ENCODE measurements at regions not wholly inside any gene's neighbourhood (a gene's known extent, or its start where the extent isn't known, plus 50 kb on each side); places are given as distances from the start of the nearest gene placed in this dataset.

DNA sequence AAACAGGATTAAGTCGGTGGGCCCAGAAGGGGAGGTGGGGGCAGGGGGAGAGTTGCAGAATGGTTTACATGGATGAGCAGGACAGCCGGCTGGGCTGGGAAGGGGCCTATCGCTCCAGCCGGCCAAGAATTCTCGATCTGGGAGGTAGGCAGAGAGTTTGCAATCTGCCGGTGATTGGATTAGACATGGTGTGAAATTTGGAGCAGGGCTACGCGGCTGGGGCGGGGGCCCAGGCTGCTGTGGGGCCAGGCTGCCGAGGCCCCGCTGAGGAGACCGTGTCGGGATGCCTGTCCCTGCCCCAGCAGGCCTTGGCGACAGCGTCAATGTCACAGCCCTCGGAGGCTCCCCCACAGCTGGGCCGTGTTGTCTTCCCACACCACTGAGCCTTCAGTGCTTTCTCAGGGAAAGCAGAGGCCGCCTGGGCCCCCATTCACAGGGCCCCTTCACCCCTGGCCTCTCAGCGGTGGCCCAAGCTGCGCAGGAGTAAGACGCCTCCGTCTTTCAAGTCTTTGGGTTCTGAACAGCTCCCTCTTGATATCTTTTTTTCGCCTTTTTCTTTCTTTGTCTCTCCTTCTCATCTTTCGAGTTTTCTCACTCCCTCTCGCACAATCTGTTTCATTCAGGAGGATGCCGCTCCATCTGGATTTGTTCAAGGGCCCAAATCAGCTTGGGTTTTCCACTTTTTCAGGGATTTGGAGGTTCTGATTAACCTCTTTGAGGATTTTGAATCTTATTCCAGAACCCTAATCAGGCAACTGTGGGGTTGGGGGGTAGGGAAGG lies 117.5 kb upstream of the PARP11 start:
- intact Hi-C loops (cut with micrococcal nuclease) = loop anchor here in 1 of 2 donors (5.0 kb wide), 1 partner anchor 103 kb away; no protein-coding TSS in a partner anchor
- H3K4me3 Mint-ChIP-seq = no peak overlapping the region
- peaks cover 2 to 4% (median 3%) of the 10 kb centered on the region in 3 donors for H3K27me3 Mint-ChIP-seq (ENCODE audit: low read depth in 3 of 3)
- H3K27ac Mint-ChIP-seq = no peak overlapping the region
- over 99% methylated on average over 23 of the region's 26 CpGs for WGBS (ENCODE audit: insufficient coverage)
- DNase-seq = no peak
- no peak overlapping the region for H3K4me2 ChIP-seq (replicated peaks; ENCODE audit: extremely low read depth, low read length, poor library complexity, severe bottlenecking)
- peaks cover 0 to 1% (median 0%) of the 10 kb centered on the region in 7 donors for H3K9me3 Mint-ChIP-seq
- TF ChIP-seq, protein P1, sequence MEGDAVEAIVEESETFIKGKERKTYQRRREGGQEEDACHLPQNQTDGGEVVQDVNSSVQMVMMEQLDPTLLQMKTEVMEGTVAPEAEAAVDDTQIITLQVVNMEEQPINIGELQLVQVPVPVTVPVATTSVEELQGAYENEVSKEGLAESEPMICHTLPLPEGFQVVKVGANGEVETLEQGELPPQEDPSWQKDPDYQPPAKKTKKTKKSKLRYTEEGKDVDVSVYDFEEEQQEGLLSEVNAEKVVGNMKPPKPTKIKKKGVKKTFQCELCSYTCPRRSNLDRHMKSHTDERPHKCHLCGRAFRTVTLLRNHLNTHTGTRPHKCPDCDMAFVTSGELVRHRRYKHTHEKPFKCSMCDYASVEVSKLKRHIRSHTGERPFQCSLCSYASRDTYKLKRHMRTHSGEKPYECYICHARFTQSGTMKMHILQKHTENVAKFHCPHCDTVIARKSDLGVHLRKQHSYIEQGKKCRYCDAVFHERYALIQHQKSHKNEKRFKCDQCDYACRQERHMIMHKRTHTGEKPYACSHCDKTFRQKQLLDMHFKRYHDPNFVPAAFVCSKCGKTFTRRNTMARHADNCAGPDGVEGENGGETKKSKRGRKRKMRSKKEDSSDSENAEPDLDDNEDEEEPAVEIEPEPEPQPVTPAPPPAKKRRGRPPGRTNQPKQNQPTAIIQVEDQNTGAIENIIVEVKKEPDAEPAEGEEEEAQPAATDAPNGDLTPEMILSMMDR (IDR thresholded peaks at IDR 0.05) = no peak
- no peak overlapping the region for H3K4me3 ChIP-seq (replicated peaks in 1 of 3; ENCODE audit: low read depth in 2 of 3, low read length in 3 of 3)
- H3K27me3 ChIP-seq (ENCODE audit: control insufficient read depth in 2 of 2, insufficient read depth in 2 of 2, low read length in 2 of 2) = no peaks in the 10 kb centered on the region
- H3K9me3 ChIP-seq (replicated peaks in 1 of 2; ENCODE audit: control insufficient read depth in 1 of 2, insufficient read depth in 1 of 2, low read length in 2 of 2) = no peaks in the 10 kb centered on the region
- H3K4me1 Mint-ChIP-seq = peaks cover 10% of the 10 kb centered on the region
- H4K20me1 ChIP-seq (ENCODE audit: insufficient read depth, low read length) = no peaks in the 10 kb centered on the region
- H3K4me1 ChIP-seq (ENCODE audit: control insufficient read depth in 1 of 2, insufficient read depth in 2 of 2, low read length in 2 of 2) = no peaks in the 10 kb centered on the region
- no peaks in the 10 kb centered on the region for H3K36me3 ChIP-seq (replicated peaks in 1 of 2; ENCODE audit: control insufficient read depth in 1 of 2, insufficient read depth in 2 of 2, low read length in 2 of 2)
- no peaks in the 10 kb centered on the region for H3K79me2 ChIP-seq (ENCODE audit: insufficient read depth, low read length)
- H3K27ac ChIP-seq (ENCODE audit: low read depth in 1 of 2, low read length in 2 of 2) = no peak overlapping the region
- H2AFZ ChIP-seq (ENCODE audit: insufficient read depth, low read depth, low read length, poor library complexity, severe bottlenecking) = no peak overlapping the region
- no peaks in the 10 kb centered on the region for H3K36me3 Mint-ChIP-seq
- H3K9ac ChIP-seq (ENCODE audit: insufficient read depth, low read length, poor library complexity, severe bottlenecking) = no peak overlapping the region

- no peak overlapping the region for H3K4me2 ChIP-seq (replicated peaks; ENCODE audit: extremely low read depth, low read length, poor library complexity, severe bottlenecking)
- peaks cover 0 to 4% of the 10 kb centered on the region in 2 donors for H3K9me3 ChIP-seq (replicated peaks in 1 of 2; ENCODE audit: control insufficient read depth in 1 of 2, insufficient read depth in 1 of 2, low read length in 2 of 2)
- intact Hi-C loops (cut with micrococcal nuclease) = no loop called here
- Mint-ChIP-seq H3K27me3 (ENCODE audit: low read depth in 3 of 3) (peaks cover 2 to 4% (median 3%) of the 10 kb centered on the region in 3 donors), H3K4me1 (peaks cover 10% of the 10 kb centered on the region), H3K36me3 (no peaks in the 10 kb centered on the region), H3K9me3 (peaks cover 0 to 10% (median 4%) of the 10 kb centered on the region in 7 donors), H3K27ac (no peak overlapping the region), H3K4me3 (no peak overlapping the region)
- peak overlapping the region; percentile 51 for H2AFZ ChIP-seq (ENCODE audit: insufficient read depth, low read depth, low read length, poor library complexity, severe bottlenecking)
- H4K20me1 ChIP-seq (ENCODE audit: insufficient read depth, low read length) = no peaks in the 10 kb centered on the region
- WGBS (ENCODE audit: insufficient coverage) = 83% methylated on average over 2 of the region's 2 CpGs
- H3K4me3 ChIP-seq (replicated peaks in 1 of 3; ENCODE audit: low read depth in 2 of 3, low read length in 3 of 3) = no peak overlapping the region
- no peak overlapping the region for H3K27ac ChIP-seq (ENCODE audit: low read depth in 1 of 2, low read length in 2 of 2)
- H3K36me3 ChIP-seq (replicated peaks in 1 of 2; ENCODE audit: control insufficient read depth in 1 of 2, insufficient read depth in 2 of 2, low read length in 2 of 2) = no peaks in the 10 kb centered on the region
- TF ChIP-seq, protein P1 (IDR thresholded peaks at IDR 0.05) = no peak
- no peaks in the 10 kb centered on the region for H3K4me1 ChIP-seq (ENCODE audit: control insufficient read depth in 1 of 2, insufficient read depth in 2 of 2, low read length in 2 of 2)
- H3K27me3 ChIP-seq (ENCODE audit: control insufficient read depth in 2 of 2, insufficient read depth in 2 of 2, low read length in 2 of 2) = no peaks in the 10 kb centered on the region
- H3K9ac ChIP-seq (ENCODE audit: insufficient read depth, low read length, poor library complexity, severe bottlenecking) = no peak overlapping the region
- DNase-seq = no peak
- H3K79me2 ChIP-seq (ENCODE audit: insufficient read depth, low read length) = no peaks in the 10 kb centered on the region
Measured at GRCh38 chr12:3989218-3989550, 116.0 kb upstream of the PARP11 start.
